ENCODE measurements at regions not wholly inside any gene's neighbourhood (a gene's known extent, or its start where the extent isn't known, plus 50 kb on each side); places are given as distances from the start of the nearest gene placed in this dataset.

DNA sequence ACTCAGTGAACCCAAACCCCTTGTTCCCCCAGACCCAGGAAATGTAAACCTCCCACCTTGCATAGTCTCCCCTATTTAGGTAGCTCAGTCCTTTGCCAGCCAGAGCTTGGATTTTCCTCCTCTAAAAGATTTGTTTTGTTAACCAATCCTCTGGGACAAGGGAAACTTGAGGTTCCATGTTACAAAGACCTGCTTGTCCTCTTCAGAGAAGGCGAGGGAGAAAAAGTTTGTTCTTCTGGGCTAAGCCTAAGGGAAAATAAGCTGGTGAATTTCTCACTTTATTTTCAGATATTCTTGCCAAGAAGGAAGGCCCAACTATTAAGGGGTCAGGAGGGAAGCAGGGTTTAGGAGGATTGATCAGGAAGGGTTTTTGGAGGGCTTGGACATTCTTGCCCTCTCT, 136.1 kb upstream of the PROK2 start:
- Histone ChIP-seq H3K27me3 (peaks cover 0 to 13% of the 10 kb centered on the region in 2 donors), H3K27ac (no peak overlapping the region), H3K36me3 (no peaks in the 10 kb centered on the region), H3K9me3 (no peaks in the 10 kb centered on the region), H3K4me1 (no peaks in the 10 kb centered on the region), H3K4me3 (no peak overlapping the region)
- TF ChIP-seq, protein P1, sequence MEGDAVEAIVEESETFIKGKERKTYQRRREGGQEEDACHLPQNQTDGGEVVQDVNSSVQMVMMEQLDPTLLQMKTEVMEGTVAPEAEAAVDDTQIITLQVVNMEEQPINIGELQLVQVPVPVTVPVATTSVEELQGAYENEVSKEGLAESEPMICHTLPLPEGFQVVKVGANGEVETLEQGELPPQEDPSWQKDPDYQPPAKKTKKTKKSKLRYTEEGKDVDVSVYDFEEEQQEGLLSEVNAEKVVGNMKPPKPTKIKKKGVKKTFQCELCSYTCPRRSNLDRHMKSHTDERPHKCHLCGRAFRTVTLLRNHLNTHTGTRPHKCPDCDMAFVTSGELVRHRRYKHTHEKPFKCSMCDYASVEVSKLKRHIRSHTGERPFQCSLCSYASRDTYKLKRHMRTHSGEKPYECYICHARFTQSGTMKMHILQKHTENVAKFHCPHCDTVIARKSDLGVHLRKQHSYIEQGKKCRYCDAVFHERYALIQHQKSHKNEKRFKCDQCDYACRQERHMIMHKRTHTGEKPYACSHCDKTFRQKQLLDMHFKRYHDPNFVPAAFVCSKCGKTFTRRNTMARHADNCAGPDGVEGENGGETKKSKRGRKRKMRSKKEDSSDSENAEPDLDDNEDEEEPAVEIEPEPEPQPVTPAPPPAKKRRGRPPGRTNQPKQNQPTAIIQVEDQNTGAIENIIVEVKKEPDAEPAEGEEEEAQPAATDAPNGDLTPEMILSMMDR (IDR thresholded peaks at IDR 0.05) = no peak
- intact Hi-C loops (cut with DNase I; ENCODE audit: low total_unique reads) = no loop called here
- no peak for DNase-seq

DNA sequence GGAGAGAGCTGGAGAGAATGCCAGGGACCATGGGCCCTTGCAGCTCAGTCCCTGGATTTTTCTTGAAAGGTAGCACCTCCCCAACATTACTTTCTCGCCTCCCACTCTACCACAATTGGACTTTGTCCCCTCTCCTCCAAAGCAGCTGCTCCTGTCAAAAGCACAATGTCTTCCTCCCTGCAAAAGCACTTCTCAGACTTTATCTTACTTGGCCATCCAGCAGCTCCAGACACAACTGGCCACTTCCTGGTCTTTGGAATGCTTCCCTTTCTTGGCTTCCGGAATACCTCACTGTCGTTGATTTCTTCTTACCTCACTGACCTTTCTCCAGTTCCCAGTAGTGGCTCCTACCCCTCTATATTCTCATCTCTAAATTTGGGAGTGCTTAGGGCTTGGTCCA, 134.6 kb upstream of the PROK2 start:
- no peak for DNase-seq
- Histone ChIP-seq H3K4me3 (no peak overlapping the region), H3K4me1 (no peaks in the 10 kb centered on the region), H3K9me3 (no peaks in the 10 kb centered on the region), H3K36me3 (no peaks in the 10 kb centered on the region), H3K27ac (no peak overlapping the region), H3K27me3 (peaks cover 0 to 13% of the 10 kb centered on the region in 2 donors)
- TF ChIP-seq, protein P1 (IDR thresholded peaks at IDR 0.05) = no peak
- intact Hi-C loops (cut with DNase I; ENCODE audit: low total_unique reads) = no loop called here

DNA sequence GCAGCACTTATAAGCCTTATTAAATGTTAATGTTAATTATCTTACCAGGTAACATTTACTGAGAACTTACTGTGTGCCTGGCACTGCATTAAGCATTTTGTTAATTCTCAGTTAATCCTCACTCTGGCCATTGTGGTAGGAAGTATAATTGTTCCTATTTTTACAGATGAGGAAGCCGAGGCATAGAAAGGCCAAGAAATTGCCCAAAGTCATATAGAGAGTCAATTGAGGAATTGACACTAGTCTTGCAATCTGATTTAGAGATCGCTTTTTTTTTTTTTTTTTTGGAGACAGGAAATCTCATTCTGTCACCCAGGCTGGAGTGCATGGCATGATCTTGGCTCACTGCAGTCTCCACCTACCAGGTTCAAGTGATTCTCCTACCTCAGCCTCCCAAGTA, 132.6 kb upstream of the PROK2 start:
- H3K4me3 ChIP-seq = no peak overlapping the region
- H3K4me1 ChIP-seq = no peaks in the 10 kb centered on the region
- H3K36me3 ChIP-seq = no peaks in the 10 kb centered on the region
- TF ChIP-seq, protein P1 (IDR thresholded peaks at IDR 0.05) = no peak
- no peaks in the 10 kb centered on the region for H3K9me3 ChIP-seq
- H3K27me3 ChIP-seq = peaks cover 0 to 10% of the 10 kb centered on the region in 2 donors
- no peak for DNase-seq
- intact Hi-C loops (cut with DNase I; ENCODE audit: low total_unique reads) = no loop called here
- H3K27ac ChIP-seq = no peak overlapping the region

DNA sequence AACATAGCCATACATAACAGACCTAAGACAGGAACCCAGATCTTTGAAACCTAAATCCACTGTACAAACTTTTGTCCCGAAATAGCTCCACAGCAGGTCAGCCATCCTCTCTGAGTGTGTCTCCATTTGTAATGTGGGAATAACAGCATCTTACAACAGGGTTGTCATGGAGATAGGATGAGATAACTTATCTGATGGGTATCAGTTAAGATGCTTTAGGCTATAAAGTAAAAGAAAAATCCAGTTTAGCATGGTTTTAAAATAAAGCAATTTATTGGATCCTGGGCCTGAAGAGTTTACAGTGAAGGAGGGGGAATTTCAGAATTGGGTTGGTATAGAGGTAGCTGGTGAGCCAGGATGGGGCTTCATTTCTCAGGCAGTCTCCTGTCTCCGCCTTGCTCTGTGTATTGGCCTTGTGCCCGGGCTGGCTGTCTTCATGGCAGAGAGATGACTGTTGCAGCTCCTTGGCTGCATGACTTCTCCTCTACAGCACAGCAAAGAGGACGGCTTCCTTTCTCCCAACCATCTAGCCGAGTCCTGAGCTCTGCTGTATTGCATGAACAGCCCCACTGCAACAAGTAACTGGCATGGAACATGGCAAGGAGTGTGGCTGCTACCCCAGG, 131.9 kb upstream of the PROK2 start:
- peak in 1 of 2 donors; percentile 51 for DNase-seq
- intact Hi-C loops (cut with DNase I; ENCODE audit: low total_unique reads) = no loop called here
- no peak overlapping the region for H3K4me3 ChIP-seq

DNA sequence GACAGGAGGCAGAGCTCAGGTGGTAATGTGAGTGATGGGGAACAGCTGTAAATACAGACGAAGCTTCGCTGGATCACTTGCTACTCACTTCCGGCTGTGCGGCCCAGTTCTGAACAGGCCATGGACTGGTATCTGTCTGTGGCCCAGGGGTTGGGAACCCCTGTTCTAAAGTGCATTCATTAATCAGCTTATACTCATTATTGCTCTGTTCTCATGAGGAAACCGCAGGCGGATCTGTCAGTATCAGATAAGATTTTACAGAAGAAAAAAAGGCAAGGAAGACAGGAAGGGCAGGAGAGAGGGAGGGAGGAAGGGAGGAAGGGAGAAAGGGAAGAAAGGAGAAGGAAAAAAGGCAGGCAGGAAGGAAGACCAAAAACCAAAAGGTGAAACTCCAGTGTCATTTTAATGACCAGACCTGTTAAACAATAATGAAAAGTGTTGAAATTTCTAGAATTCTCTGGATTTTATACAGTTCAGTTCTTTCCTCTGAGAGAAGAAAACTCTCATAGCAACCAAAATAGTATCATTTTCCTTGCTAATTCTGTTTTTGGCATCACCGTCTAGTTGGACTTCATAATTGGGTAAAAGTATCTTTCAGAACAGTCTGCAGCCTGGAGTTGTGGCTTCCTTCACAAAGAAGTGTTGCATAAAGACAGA, 128.0 kb upstream of the PROK2 start:
- intact Hi-C loops (cut with DNase I; ENCODE audit: low total_unique reads) = no loop called here
- TF ChIP-seq, protein P1 (IDR thresholded peaks at IDR 0.05) = no peak
- H3K4me3 ChIP-seq = no peak overlapping the region

More for the DNA sequence above, 131.9 kb upstream of the PROK2 start:
- H3K9me3 ChIP-seq = no peaks in the 10 kb centered on the region
- H3K36me3 ChIP-seq = no peaks in the 10 kb centered on the region
- peaks cover 0 to 5% of the 10 kb centered on the region in 2 donors for H3K27me3 ChIP-seq
- H3K27ac ChIP-seq = no peak overlapping the region
- no peaks in the 10 kb centered on the region for H3K4me1 ChIP-seq
- TF ChIP-seq, protein P1 (IDR thresholded peaks at IDR 0.05) = no peak

More for the DNA sequence above, 128.0 kb upstream of the PROK2 start:
- Histone ChIP-seq H3K27me3 (peaks cover 0 to 7% of the 10 kb centered on the region in 2 donors), H3K36me3 (no peaks in the 10 kb centered on the region), H3K4me1 (peaks cover 0 to 3% (median 0%) of the 10 kb centered on the region in 4 donors), H3K27ac (no peak overlapping the region), H3K9me3 (no peaks in the 10 kb centered on the region)
- DNase-seq = no peak

Data from tibial artery (tissue), 4 donors.